OCI-LY1 (cell line): ENCODE measurements at regions not wholly inside any gene's neighbourhood (a gene's known extent, or its start where the extent isn't known, plus 50 kb on each side); places are given as distances from the start of the nearest gene placed in this dataset.

Source experiments
- CTCF ChIP-seq: fragments of 200-600 bp; sonication (generic), shearing (Covaris generic); IDR thresholded peaks from 2 replicates; pipeline ENCODE4 v1.5.1; 2017; ENCODE audit warnings: mild to moderate bottlenecking, antibody characterized with exemption, low read length, moderate library complexity, mixed read lengths
- EZH2 ChIP-seq: fragments of 200-600 bp; sonication (generic), shearing (Covaris generic); IDR thresholded peaks from 2 replicates; pipeline ENCODE4 v1.8.0; 2017; ENCODE audit warnings: borderline replicate concordance, mixed run types, mild to moderate bottlenecking, antibody characterized with exemption, low read length, moderate library complexity, mixed read lengths

GRCh38 chr3:148585671-148586379, 111.9 kb upstream of the AGTR1 start:
- TF ChIP-seq CTCF (no peak), EZH2 (no peak)
